ENCODE measurements at regions not wholly inside any gene's neighbourhood (a gene's known extent, or its start where the extent isn't known, plus 50 kb on each side); places are given as distances from the start of the nearest gene placed in this dataset.
"Not testable (repeated sequence)": the region's sequence is repeated elsewhere in the genome, so short reads cannot be mapped to it uniquely, and the experiment has no call there.

- no peak for DNase-seq
These were observed 259.9 kb downstream of the FGFR2 start for GRCh38 chr10:121338206-121338980.

GRCh38 chr10:121339114-121339513 is 259.1 kb downstream of the FGFR2 start:
- no peak for DNase-seq

DNA sequence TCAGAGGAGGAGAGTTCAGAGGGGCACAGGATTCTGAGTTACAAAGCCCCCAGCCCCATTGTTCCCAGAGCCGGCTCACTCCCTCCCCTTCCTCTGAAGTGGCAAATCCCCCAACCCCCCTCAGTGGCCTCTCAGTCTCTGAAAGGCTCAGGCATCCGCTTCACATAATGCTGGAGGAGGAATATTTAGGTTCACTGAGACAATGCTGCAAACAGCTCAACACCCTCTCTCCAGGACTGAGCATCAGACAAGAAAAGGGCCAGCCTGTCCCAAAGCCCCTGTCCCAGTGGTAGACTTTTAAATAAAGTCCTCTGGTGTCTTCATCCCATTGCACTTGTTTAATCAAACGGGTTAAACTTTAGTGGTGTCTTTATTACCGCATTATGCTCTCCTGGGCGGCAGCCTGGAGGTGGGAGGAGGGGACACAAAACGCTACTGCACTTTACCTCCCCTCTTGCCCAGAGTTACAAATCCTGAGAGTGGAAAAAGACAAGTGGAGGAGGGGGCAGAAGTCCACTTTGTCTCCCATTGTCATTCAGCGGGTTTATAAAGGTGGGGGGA is 257.9 kb downstream of the FGFR2 start:
- no peak for DNase-seq

DNA sequence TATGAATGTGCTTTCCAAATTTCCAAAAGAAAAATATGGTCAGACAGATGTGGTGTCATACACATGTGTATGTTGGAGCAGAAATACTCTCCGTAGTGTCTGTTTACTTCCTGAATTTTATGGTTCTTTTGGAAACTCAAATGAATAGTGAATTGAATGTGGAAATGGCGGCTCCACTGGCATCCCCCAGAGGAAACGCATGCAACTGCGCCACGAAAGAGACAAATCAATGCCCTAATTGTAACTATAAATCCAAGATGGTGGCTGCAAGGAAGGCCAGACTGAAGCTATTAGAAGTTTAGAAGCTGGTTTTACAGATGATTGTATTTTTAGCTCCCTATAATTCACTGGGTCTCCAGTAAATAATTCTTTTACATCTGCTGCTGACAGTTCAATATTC is 246.7 kb downstream of the FGFR2 start:
- no peak for DNase-seq

DNA sequence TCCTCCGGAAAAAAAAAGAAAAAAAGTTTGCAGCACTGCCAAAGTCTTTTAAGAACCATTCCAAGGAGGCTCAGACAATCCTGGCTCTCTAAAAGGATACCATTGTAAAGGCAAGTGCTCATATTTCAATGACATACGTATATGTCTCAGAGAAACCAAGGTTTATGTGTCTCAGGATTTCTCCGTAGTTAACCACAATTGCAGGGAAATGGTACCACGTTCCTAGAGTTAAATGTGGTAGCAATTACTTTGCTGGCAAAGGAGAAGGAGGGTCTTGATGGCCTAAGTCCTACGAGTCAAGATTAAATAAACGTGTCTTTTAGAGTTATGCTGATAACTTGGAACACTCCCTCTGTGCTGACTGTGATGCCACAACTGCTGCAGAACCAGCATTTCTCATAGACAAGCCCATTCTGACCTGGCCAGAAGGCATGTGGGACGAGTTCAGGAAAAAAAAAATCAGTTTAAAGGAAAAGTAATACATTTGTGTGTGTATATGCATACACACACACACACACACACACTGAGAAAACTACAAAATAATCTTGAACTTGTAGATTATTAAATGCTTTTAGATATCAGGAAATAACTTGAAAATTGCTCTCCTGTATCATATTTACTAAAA is 245.9 kb downstream of the FGFR2 start:
- DNase-seq: no peak

DNA sequence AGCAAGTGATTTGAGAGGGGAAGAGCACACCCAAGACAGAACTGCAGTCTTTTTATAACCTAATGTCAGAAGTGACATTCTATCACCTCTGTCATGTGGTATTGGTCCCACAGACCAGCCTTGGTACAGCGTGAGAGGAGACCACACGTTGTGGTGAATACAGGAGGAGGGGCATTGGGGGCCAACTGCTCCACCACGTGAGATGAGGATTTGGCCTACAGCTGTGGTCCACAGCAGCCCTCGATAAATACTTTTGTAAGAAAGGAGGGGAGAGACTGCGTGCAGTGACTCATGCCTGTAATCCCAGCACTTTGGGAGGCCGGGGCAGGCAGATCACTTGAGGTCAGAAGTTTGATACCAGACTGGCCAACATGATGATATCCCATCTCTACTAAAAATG is 243.1 kb downstream of the FGFR2 start:
- no peak for DNase-seq

- no peak for DNase-seq
These were observed 242.1 kb downstream of the FGFR2 start for GRCh38 chr10:121356183-121356582.

- no peak for DNase-seq
These were observed 240.8 kb downstream of the FGFR2 start for GRCh38 chr10:121357401-121357800.

DNA sequence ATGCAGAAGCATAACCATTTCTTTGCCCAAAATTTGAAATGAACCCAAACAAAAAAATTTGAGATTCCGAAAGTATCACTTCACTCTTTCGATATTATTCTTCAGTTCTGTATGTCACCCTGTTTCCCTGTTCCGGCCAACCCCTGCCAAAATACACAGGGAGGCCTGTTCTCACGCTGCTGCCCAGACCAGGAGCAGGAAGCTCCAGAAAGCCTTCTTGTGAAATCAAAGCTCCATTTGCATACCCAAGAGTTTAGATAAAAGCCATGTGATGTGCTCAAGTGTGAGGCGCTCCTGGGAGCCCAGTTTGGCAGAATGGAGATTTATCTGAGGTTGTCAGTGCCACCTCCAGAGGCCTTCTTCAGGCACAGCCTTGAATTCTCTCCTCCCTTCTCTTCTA is 236.2 kb downstream of the FGFR2 start:
- DNase-seq: no peak

DNA sequence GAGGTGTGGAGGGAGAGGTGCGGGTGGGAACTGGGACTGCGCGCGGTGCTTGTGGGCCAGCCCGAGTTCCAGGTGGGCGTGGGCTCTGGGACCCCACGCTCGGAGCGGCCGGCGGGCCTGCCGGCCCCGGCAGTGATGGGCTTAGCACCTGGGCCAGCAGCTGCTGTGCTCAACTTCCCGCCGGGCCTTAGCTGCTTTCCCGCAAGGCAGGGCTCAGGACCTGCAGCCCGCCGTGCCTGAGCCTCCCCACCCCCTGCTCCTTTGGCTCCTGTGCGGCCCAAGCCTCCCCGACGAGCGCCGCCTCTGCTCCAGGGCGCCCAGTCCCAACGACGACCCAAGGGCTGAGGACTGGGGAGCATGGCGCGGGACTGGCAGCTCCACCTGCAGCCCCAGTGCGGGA is 232.7 kb downstream of the FGFR2 start:
- no peak for DNase-seq

DNA sequence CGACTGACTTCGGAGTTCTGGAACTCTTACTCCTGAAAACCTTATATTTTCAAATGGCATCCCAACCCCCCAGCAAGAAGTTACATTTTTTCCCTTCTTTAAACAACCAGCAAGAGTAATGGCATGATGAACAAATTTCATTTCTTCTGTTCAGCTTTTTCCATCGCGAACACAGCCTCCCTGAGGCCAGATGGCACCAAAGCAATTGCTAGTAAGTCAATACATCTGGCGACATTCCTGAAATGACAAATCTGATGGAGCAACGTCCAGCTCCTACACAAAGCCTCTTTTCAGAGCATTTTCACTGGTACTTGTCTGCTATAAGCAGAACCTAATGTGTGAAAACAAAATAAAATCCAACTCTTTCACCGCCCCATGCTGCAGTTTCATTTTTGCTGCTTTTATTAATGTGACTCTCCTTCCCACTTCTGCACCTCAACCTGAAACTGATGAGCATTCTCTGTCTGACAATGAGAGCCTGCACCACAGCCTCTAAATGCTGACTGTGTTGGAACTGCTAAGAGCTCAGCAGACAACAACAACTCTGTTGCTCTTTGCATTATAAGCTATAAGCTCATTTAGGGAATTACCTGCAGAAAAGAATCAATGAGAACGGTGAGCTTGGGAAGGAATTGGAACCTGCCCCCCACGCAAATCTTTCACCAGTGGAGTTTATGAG is 229.8 kb downstream of the FGFR2 start:
- DNase-seq: no peak

DNA sequence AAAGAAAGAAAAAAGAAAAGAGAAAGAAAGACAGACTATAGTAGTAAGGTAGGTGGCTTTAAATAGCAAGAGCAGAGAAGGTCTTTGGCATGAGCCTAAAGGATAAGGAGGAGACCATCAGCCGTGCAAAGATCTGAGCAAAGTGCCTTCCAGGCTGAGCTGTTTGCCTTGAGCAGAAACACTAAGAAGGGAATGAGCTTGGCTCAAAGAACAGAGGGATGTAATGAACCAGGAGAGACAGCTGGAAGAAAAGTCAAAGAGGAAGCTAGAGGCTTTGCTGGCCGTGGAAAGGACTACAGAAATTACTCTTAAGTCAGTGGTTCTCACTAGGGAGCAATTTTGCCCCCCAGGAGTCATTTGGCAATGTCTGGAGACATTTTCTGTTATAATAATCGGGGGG is 228.6 kb downstream of the FGFR2 start:
- no peak for DNase-seq

DNA sequence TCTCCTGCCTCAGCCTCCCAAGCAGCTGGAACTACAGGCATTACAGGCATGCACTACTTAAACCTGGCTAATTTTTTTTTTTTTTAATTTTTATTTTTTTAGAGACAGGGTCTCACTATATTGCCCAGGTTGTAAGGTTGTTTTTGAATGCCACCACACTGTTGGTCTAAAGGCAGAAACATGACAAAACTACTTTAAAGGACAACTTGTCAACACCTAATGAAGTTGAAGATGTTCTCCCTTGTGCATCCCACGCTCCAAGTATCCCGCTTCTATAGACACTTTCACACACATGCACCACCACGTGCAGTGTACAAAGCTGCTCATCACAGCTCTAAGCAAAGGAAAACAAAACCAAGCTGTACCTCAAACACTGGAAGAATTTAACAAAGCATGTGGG is 226.4 kb downstream of the FGFR2 start:
- no peak for DNase-seq

GRCh38 chr10:121373411-121373810 is 224.8 kb downstream of the FGFR2 start:
- no peak for DNase-seq

- DNase-seq: no peak
These were observed 224.1 kb downstream of the FGFR2 start for GRCh38 chr10:121374121-121374520.

GRCh38 chr10:121375172-121375571 is 223.1 kb downstream of the FGFR2 start:
- no peak for DNase-seq

DNA sequence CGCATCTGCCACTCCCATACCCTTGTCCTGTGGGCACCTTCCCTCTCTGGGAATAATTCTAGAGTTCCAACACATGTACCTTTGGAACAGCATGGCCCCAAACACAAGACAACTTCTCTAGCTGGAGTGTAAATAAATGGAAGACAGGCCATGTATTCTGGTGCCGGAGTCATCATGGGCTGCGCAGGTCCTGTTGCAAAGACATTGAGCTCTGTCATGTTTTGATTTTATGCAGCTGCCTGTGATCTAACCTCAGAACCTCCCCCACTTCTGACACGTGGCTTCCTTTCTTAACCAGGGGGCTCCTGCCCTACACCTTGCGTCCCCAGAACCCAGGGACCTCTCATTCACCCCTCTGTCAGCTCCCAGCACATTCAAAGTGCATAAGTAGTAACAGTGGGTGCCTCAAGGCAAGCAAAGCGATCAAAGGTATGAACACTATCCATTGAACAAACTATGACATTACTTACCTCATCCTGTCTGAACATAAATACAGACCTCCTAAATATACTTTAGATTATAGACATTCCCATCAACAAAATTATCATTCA is 219.9 kb downstream of the FGFR2 start:
- DNase-seq: no peak

DNA sequence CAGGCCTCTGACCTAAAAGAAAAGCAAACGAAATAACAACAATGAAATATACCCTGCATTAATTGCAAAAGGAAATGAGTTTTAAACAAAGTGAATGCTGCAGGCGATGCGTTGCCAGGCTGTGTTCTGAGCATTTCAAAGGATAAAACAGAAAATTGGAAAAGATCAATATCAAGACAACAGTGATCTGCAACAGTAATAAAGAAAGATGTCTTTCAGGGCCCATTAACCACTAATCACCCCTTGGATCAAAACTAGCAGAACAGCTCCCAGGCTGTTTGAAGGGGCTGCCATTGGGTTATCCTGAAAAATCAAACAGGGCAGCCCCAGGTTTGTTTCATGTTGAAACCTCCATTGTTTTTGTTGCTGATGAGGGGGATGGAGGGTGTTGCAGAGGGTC is 219.2 kb downstream of the FGFR2 start:
- DNase-seq: no peak

DNA sequence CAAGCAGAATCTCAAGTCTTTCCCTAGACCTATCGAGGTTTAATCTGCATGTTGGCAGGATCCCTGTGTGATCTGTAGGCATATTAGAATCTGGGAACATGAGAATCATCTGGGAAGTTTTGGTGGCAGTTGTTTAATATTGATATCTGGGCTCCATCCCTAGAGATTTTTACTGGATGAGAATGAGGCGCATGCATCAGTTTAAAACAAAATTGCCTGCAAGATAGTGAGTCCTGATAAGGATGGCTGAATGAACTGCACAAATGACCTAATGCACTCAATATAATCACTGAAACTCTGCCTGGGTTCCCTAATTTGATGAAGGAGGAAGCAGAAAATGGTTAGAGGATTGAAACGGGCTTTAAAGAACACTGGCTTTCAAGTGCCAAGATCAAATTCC is 218.0 kb downstream of the FGFR2 start:
- DNase-seq: no peak

GRCh38 chr10:121382029-121382520 is 216.2 kb downstream of the FGFR2 start:
- not testable (repeated sequence) for DNase-seq

DNA sequence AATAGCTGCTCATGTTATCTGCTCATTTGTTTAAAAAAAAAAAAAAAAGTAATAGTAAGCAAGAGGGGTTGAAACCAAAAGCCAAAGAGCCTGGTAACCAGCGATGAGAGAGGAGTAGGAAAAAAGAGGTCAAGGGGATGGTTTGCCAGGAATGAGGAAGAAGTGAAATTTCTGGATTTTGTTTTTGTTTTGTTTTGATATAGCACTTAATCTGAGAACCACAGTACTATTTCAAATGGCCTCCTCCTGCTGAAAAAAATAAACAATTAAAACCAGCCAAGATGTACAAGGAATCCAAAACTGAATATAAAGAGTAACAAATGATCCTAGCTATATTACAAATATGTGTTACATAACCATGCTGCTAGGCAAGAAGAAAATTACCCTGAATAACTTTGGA is 213.1 kb downstream of the FGFR2 start:
- no peak for DNase-seq

DNA sequence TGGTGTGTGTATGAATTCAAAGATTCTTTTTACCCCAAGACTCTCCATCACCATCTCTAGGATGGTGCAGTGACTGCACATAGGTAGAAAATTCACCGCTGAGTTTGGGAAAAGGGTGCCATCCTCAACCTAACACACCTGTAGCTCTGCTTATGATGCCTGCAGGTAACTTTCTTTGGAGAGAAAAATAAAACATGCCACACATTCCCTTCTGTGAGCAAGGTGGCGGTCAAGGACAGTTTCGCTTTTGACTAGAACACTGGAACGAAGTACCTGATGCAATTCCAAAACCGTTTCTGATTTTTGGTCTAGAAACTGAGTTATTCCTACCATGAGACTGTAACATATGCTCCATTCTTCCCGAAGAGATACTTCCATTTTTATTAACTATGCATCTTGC is 205.6 kb downstream of the FGFR2 start:
- no peak for DNase-seq

DNA sequence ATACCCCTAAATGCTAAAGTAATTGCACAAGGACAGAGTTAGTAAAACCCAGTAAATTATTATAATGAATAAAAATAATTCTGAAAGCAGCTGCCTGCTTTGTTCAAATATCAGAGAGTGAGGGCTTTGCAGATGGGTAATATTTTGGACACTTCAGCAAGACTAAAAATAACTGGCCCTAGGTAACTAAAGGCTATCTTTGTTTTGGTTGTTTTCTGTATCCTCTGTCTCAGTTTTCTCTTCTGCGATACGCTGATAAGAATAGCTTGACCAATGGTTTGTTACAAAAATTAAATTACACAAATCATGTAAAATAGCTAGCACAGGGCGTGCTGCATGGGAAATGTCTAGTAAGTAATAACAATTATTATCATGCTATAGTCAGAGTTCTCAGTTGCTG is 204.7 kb downstream of the FGFR2 start:
- no peak for DNase-seq

All from CD4-positive, alpha-beta T cell treated with Interleukin-6 for 4 hours (primary cell).